ENCODE measurements at regions not wholly inside any gene's neighbourhood (a gene's known extent, or its start where the extent isn't known, plus 50 kb on each side); places are given as distances from the start of the nearest gene placed in this dataset.

DNA sequence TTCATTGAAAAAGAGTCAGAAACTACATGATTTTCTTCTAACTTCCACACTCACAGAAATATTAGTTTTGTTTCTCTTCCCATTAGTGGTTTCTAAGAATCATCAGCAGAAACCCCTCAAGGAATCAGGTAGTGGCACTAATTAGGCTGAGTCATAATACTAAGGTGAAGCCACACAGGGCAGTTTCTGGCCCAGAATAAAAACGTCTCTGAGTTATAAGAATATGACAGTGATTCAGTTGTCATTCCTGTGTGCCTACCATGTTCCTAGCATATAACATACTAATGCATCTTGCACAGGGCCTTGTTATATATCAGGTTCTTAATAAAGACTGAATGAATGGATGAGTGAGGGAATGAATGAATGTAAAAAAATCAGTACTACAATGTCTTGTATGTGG, 206.0 kb upstream of the PLEKHG7 start:
- no peak for DNase-seq (ENCODE audit: low read depth in 2 of 2)

GRCh38 chr12:92495108-92495507, 207.7 kb upstream of the PLEKHG7 start:
- DNase-seq (ENCODE audit: low read depth in 2 of 2) = no peak

DNA sequence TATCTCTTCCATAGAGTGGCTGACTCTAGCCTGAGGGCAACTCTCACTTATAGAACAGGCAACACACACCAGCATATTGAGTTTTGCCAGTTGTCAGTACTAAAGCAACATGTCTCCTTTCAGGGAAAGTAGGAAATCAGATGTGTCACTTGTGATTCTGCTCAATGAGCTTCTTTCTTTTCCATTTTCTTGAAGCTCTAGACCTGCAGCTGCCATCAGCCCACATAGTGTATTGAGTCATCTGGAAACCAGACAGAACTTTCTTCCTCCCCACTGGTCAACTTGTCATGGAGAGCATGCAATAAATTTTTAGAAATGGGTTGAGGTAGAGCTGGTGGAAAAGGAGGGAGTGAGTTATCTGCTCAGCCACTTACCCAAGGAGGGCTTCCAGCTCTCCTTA, 209.0 kb upstream of the PLEKHG7 start:
- DNase-seq (ENCODE audit: low read depth in 2 of 2) = no peak

DNA sequence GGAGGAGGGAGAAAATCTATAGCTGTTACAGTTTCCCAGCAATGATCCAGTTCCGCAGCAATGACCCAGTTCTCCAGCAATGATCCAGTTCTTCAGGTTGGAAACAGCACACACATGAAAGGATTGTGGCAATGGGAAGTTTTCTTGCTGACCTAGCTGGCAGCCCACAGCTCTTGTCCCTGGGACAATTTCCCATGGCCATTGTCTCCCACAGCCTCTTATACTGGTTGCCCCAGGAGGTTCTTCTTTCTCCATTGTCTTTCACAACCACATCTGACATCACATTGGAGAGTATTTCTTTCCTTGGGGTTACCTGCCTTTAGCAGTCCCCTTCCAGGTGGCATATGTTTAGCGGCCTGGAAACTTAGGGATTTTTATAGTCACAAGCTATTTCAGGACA, 209.8 kb upstream of the PLEKHG7 start:
- DNase-seq (ENCODE audit: low read depth in 2 of 2) = no peak

GRCh38 chr12:92492291-92492690, 210.5 kb upstream of the PLEKHG7 start:
- no peak for DNase-seq (ENCODE audit: low read depth in 2 of 2)

DNA sequence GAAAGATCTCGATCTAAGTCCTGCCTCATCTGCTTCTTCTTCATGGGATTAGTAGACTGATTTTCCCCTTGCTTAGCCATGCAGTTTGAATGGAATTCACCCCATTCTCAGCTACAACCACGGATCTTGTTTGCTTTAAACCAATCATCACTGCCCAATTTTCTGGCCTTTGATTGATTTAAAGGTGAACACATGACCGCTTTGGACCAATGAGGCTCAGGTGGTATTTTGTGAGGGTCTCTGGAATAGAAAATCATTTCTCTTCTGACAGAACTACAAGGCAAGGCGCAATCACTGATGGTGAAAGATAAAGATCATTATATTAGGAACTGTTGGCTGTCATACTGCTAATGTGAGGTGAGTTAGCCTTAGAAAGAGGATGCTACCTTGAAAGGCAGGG, 213.0 kb upstream of the PLEKHG7 start:
- no peak for DNase-seq (ENCODE audit: low read depth in 2 of 2)

DNA sequence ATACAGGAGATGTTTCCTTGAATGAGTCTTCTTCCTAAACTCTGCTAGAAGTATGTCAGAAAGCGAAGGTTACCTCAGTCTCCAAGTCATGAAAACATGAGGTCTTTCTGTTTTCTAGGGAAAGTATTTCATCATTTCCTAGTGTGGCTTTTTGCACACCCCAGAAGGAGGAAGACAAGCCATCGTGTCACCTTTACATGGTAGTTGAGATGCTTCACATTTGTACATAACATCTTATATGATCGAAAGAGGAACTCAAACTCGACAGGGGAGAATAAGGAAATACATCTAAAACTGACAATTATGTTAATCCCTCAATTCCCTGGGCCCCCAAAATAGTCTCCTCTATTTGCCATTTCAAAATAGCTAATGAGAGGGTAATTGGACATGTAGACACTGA, 214.1 kb upstream of the PLEKHG7 start:
- DNase-seq (ENCODE audit: low read depth in 2 of 2) = no peak

DNA sequence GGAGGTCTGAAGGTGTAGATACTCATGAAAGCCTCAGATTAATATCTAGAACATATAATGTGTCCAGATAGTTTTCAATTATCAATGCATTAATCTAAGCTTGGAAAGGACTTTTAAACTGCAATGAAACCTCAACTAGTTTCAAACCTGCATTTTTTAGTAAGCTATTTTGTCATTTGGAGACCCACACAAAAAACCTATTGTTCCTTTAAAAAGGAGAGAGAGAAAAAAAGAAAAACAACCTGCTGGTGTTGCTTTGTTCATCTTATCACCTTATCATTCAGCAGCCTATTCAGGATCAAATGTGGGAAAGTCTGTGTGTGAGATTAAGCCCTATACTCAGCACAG, 215.7 kb upstream of the PLEKHG7 start:
- no peak for DNase-seq (ENCODE audit: low read depth in 2 of 2)

DNA sequence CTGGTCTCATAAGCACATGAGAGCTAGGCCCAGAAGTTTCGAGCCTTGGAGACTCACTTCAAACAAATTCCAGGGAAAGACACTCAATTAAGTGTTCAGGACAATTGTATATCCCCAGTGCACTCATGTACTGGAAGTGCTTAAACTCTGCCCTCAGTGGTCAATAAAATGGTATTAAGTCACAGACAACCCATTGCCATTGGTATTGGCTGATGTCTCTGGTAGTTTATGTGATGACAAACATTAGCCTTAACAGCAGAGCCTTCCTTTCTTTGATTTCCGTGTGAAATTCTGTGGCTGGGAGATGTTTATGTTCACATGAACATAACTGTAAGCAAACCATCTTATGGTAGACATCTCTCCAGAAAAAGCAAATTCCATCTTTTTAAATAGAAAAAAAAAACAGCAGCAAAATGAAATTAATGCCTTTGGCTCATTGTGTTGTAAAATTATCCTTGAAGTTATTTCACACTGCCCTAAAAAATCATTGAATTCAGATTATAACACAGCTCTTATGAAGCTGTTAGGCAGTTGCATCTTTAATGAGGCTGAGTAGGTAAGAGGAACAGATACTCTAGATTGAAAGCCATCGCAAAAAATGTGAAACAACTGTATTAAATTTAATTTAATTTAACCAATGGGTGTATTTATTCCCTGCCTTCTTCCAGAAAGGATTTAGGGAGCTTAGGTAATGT, 216.2 kb upstream of the PLEKHG7 start:
- no peak for DNase-seq (ENCODE audit: low read depth in 2 of 2)

DNA sequence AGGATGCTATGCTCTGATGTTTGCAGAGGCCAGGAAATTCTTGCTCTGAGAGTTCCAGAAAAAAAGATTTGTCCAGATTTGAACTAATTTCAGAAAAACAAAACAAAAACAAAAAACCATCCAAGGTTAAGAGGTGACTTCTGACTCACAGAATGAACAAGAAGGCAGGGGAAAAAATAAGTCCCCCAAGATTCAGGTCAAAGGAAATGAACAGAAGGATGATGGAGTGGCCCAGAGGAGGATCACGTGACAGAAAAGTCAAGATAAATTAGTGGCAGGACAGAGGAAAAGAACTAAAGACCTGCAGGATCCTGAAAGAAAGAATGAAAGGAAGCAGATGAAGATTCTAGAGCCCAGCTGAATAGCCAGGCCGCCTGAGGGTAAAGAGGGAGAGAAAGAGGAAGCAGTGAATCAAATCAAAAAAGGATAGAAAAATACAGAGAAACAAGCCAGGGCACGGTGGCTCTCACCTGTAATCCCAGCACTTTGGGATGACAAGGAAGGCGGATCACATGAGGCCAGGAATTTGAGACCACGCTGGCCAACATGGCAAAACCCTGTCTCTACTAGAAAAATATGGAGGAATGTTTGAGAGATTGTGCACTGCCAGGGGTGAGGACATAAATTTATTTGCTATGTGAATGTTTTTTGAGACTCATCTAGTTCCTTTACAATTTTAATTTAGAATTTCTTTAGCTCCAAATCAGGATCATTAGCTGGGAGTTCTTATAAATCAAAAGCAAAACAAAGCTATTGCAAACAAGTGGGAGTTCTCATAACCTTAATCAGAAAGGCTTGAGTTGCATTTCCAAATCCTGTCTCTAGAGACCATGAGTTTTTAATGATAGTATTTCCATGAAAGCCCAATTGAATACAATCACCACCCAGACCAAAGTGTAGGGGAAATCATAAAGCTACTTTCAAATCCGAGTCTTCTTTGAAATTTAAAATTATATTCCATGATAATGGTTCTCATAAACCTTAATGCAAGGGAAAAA, 217.1 kb upstream of the PLEKHG7 start:
- no peak for DNase-seq (ENCODE audit: low read depth in 2 of 2)

DNA sequence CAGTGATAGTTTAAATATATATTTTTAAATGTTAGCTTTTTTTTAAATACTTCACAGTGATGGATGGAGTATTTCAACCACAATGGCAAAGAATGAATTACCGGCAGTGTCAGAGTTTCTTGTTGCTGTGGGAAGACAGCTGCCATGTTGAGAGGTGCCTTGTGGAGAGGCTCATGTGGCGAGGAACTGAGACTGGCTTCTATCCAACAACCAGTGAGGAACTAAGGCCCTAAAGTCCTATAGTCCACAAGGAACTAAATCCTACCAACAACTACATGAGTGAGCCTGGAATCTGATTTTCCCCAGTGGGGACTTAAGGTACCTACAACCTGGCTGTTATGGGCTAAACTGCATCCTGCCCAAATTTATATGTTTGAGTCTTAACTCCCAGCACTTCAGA, 220.2 kb upstream of the PLEKHG7 start:
- DNase-seq (ENCODE audit: low read depth in 2 of 2) = no peak

GRCh38 chr12:92481066-92481465, 221.7 kb upstream of the PLEKHG7 start:
- no peak for DNase-seq (ENCODE audit: low read depth in 2 of 2)

- DNase-seq (ENCODE audit: low read depth in 2 of 2) = no peak
Measured at GRCh38 chr12:92478692-92479091, 224.1 kb upstream of the PLEKHG7 start.

- DNase-seq (ENCODE audit: low read depth in 2 of 2) = no peak
Measured at GRCh38 chr12:92476844-92477243, 225.9 kb upstream of the PLEKHG7 start.

DNA sequence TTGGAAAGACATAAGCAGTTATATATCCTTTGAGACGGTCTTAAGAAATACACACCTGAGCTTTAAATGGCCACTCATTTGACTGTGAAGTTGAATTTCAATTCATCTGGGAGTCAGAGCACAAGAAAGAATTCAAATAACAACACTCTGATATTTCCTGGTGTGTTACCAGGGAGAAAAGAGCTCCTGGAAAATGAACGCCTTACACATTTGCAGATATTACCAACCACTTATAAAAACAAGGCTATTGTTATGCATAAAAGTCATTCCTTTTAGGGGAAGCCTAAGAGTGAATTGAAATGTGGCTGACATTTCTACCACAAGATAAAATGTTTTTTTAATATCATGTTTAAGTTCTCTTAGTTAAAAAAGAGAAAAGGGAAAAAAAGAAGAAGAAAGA, 229.2 kb upstream of the PLEKHG7 start:
- DNase-seq (ENCODE audit: low read depth in 2 of 2) = no peak

DNA sequence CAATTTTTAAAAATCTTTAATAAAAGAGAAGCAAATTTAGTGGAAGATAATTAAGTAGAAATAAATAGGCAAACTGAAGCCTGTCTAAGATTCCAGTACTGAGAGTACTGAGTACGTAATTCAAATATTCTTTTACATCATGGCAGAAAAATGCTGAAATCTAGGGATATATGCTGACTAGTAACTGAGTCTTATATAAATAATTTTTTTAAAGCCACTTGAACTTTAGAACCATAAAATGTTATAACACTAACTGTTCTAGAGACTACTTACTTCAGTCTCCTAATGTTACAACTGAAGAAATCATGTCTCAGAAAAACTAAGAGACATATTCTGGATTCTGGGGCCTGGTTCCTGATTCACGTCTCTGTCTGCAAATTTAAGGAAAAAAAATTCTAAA, 230.6 kb upstream of the PLEKHG7 start:
- DNase-seq (ENCODE audit: low read depth in 2 of 2) = no peak

DNA sequence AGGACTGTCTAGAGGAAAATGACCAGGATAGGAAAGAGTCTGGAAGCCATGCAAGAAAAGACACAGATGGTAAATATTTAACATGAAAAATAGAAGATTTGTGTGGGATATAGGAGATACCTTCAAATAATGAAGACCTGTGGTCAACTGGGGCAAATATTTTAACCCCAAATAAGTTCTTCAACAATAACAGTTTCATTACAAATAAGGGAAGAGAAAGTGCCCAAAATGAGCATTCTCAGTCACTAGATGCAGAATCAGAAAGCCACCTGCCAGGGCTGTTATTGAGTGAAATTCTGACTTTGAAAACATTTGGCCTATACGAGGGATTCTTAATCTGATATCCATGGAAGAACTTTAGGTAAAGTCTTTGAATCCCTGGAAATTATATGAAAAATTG, 231.2 kb upstream of the PLEKHG7 start:
- no peak for DNase-seq (ENCODE audit: low read depth in 2 of 2)

DNA sequence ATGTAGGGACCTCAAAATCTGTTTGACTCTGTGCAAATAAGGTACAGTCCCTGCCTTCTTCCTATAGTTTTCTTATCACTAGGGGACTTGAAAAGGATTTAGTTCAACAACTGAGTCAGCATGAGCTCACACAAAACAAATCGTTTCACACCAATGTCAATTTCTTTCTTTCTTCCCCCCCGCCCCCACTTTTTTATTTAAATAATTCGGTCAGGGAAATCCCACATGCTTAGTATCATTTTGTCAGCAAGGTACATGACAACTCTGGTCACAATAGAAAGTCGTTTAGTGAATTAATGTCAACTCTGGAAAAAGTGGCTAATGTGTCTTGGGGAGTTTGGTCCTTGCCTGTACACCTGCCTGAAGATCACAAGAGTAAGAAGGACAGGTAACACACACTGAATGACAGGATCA, 232.2 kb upstream of the PLEKHG7 start:
- peak; percentile 23 to 43 for DNase-seq (ENCODE audit: low read depth in 2 of 2)

GRCh38 chr12:92469837-92470236, 233.0 kb upstream of the PLEKHG7 start:
- no peak for DNase-seq (ENCODE audit: low read depth in 2 of 2)

- DNase-seq (ENCODE audit: low read depth in 2 of 2) = no peak
Measured at GRCh38 chr12:92468358-92469020, 234.3 kb upstream of the PLEKHG7 start.

DNA sequence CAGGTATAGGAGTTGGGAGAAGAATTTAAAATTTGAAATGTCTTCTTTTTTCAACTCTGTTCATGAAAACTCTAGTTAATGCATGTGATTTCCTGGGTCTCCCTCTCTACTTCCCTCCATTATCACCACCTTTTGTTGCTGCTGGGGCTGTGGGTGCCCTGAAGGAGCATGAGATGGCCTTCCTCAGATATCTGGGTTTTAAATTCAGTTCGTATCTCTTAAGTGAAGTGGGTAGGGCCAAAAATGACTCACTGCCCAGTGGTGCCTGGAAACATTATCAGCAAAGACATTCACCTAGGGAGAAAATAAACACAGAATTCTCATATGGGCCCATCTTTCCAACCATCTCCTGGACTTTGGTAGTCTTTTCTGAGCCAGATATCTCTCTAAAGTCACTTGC, 234.9 kb upstream of the PLEKHG7 start:
- DNase-seq (ENCODE audit: low read depth in 2 of 2) = no peak

GRCh38 chr12:92466391-92467305, 236.1 kb upstream of the PLEKHG7 start:
- no peak for DNase-seq (ENCODE audit: low read depth in 2 of 2)
